Mesenchymal stem cell (in vitro differentiated cells and primary cell): ENCODE measurements at regions not wholly inside any gene's neighbourhood (a gene's known extent, or its start where the extent isn't known, plus 50 kb on each side); places are given as distances from the start of the nearest gene placed in this dataset.

Experiments
- DNase-seq: peaks from one replicate; pipeline ENCODE4 v3.0.0-alpha.2; 2013
- H2AFZ ChIP-seq: one replicate; pipeline ENCODE4 v1.6.1; 2013; ENCODE audit warnings: low read depth, mild to moderate bottlenecking, control low read depth, inconsistent platforms, low read length, moderate library complexity
- H2AK5ac ChIP-seq: 2 replicates; pipeline ENCODE4 v1.6.1; 2013; ENCODE audit warnings: low read length, moderate library complexity, mild to moderate bottlenecking, inconsistent platforms; ENCODE audit not compliant: severe bottlenecking
- H2BK120ac ChIP-seq: one replicate; pipeline ENCODE4 v1.6.1; 2013; ENCODE audit warnings: low read depth, mild to moderate bottlenecking, inconsistent platforms, low read length, moderate library complexity
- H2BK12ac ChIP-seq, 2 experiments: one replicate each; pipeline ENCODE4 v1.6.1; 2013; ENCODE audit warnings: inconsistent platforms in 2 of 2, low read length in 2 of 2, mild to moderate bottlenecking in 2 of 2, moderate library complexity in 2 of 2, control low read depth in 1 of 2
- H2BK15ac ChIP-seq: one replicate; pipeline ENCODE4 v1.6.1; 2013; ENCODE audit warnings: mild to moderate bottlenecking, low read depth, inconsistent platforms; ENCODE audit not compliant: poor library complexity, severe bottlenecking
- H2BK5ac ChIP-seq: 2 replicates; pipeline ENCODE4 v1.6.1; 2013; ENCODE audit warnings: low read depth, mild to moderate bottlenecking, low read length, control low read depth, inconsistent platforms; ENCODE audit not compliant: poor library complexity, severe bottlenecking
- H3K14ac ChIP-seq, 2 experiments: one replicate each; pipeline ENCODE4 v1.6.1; 2013; ENCODE audit warnings: inconsistent platforms in 2 of 2, low read length in 2 of 2, control low read depth in 1 of 2, mild to moderate bottlenecking in 1 of 2, moderate library complexity in 1 of 2
- H3K18ac ChIP-seq, 2 experiments: one replicate each; pipeline ENCODE4 v1.6.1; 2013; ENCODE audit warnings: inconsistent platforms in 2 of 2, low read length in 2 of 2, control low read depth in 1 of 2, low read depth in 1 of 2, mild to moderate bottlenecking in 1 of 2
- H3K23ac ChIP-seq, 2 experiments: one replicate each; pipeline ENCODE4 v1.6.1; 2013; ENCODE audit warnings: inconsistent platforms in 2 of 2, low read length in 2 of 2, mild to moderate bottlenecking in 2 of 2, moderate library complexity in 2 of 2, control low read depth in 1 of 2
- H3K27ac ChIP-seq: 2 replicates; pipeline ENCODE4 v1.5.1; 2013; ENCODE audit warnings: mild to moderate bottlenecking, moderate library complexity, low read length, control low read depth, inconsistent platforms; ENCODE audit not compliant: poor library complexity, severe bottlenecking
- H3K27me3 ChIP-seq, 2 experiments: 2 replicates each; pipeline versions ENCODE4 v1.6.1 to v1.7.0; 2013; ENCODE audit warnings: low read length in 2 of 2, mild to moderate bottlenecking in 2 of 2, moderate library complexity in 2 of 2, control low read depth in 1 of 2, inconsistent platforms in 1 of 2; ENCODE audit not compliant: control insufficient read depth in 1 of 2, insufficient read depth in 1 of 2
- H3K36me3 ChIP-seq, 2 experiments: 2 replicates each; pipeline versions ENCODE4 v1.6.1 to v1.7.0; 2013; ENCODE audit warnings: low read length in 2 of 2, control low read depth in 1 of 2, inconsistent platforms in 1 of 2, low read depth in 1 of 2, mild to moderate bottlenecking in 1 of 2; ENCODE audit not compliant: insufficient read depth in 2 of 2, control insufficient read depth in 1 of 2
- H3K4ac ChIP-seq, 2 experiments: one replicate each; pipeline ENCODE4 v1.6.1; 2013; ENCODE audit warnings: inconsistent platforms in 2 of 2, low read length in 2 of 2, mild to moderate bottlenecking in 2 of 2, moderate library complexity in 2 of 2, control low read depth in 1 of 2, low read depth in 1 of 2
- H3K4me1 ChIP-seq: 2 replicates; pipeline ENCODE4 v1.6.1; 2013; ENCODE audit warnings: low read depth, low read length, control low read depth; ENCODE audit not compliant: control insufficient read depth, insufficient read depth
- H3K4me2 ChIP-seq: 2 replicates; pipeline ENCODE4 v1.6.1; 2013; ENCODE audit warnings: low read length, mild to moderate bottlenecking, inconsistent platforms; ENCODE audit not compliant: poor library complexity, severe bottlenecking
- H3K4me3 ChIP-seq, 2 experiments: 2 replicates each; pipeline versions ENCODE4 v1.5.1 to v1.7.0; 2013; ENCODE audit warnings: low read length in 2 of 2, mild to moderate bottlenecking in 2 of 2, control low read depth in 1 of 2, low read depth in 1 of 2; ENCODE audit not compliant: insufficient read depth in 1 of 2
- H3K79me1 ChIP-seq: replicated peaks from 2 replicates; pipeline ENCODE4 v1.6.1; 2013; ENCODE audit warnings: mild to moderate bottlenecking, control low read depth, low read length, inconsistent platforms; ENCODE audit not compliant: poor library complexity, severe bottlenecking
- H3K9ac ChIP-seq: 2 replicates; pipeline ENCODE4 v1.7.0; 2013; ENCODE audit warnings: mild to moderate bottlenecking, low read length, moderate library complexity
- H3K9me3 ChIP-seq: 2 replicates; pipeline ENCODE4 v1.7.0; 2013; ENCODE audit warnings: mild to moderate bottlenecking, low read length; ENCODE audit not compliant: control insufficient read depth
- H4K8ac ChIP-seq: one replicate; pipeline ENCODE4 v1.6.1; 2013; ENCODE audit warnings: inconsistent platforms, mild to moderate bottlenecking, low read length, moderate library complexity
- H4K91ac ChIP-seq: one replicate; pipeline ENCODE4 v1.6.1; 2013; ENCODE audit warnings: mild to moderate bottlenecking, low read length, inconsistent platforms
- WGBS: methylation state at CpG from one replicate; pipeline ENCODE4 v1.1.7; 2013; ENCODE audit warnings: mixed read lengths; 5-methylcytosine and 5-hydroxymethylcytosine counted together

- Histone ChIP-seq H3K79me1 (no peaks in the 10 kb centered on the region), H2AK5ac (no peak overlapping the region), H2AFZ (no peak overlapping the region), H3K27ac (no peak overlapping the region), H4K91ac (no peak overlapping the region), H2BK12ac (peak overlapping the region in 1 of 2 experiments; percentile 47), H2BK15ac (no peak overlapping the region), H2BK120ac (no peak overlapping the region), H4K8ac (no peak overlapping the region), H3K4me1 (no peaks in the 10 kb centered on the region), H3K9me3 (no peaks in the 10 kb centered on the region), H3K23ac (no peak overlapping the region), H3K18ac (peak overlapping the region in 1 of 2 experiments; percentile 63), H2BK5ac (no peak overlapping the region), H3K9ac (no peak overlapping the region), H3K4me3 (no peak overlapping the region), H3K4me2 (no peak overlapping the region), H3K27me3 (peaks cover 3 to 69% of the 10 kb centered on the region in 2 experiments), H3K4ac (no peak overlapping the region), H3K14ac (peak overlapping the region in 1 of 2 experiments; percentile 44), H3K36me3 (no peaks in the 10 kb centered on the region)
- no peak for DNase-seq
- 68% methylated on average over 9 of the region's 10 CpGs for WGBS
Observed at GRCh38 chr16:86082418-86083030, 183.6 kb downstream of the IRF8 start.

- peaks cover 3 to 66% of the 10 kb centered on the region in 2 experiments for H3K27me3 ChIP-seq
- WGBS = 91% methylated on average over 8 of the region's 8 CpGs
Observed at GRCh38 chr16:86083382-86084002, 184.5 kb downstream of the IRF8 start.

GRCh38 chr16:86085161-86085611 is 186.2 kb downstream of the IRF8 start:
- Histone ChIP-seq H2AK5ac (no peak overlapping the region), H3K4ac (no peak overlapping the region), H3K79me1 (no peaks in the 10 kb centered on the region), H4K91ac (peak overlapping the region; percentile 73), H3K9me3 (no peaks in the 10 kb centered on the region), H3K23ac (no peak overlapping the region), H3K18ac (no peak overlapping the region), H3K4me2 (no peak overlapping the region), H3K14ac (no peak overlapping the region), H3K9ac (no peak overlapping the region), H3K27ac (no peak overlapping the region), H2BK12ac (no peak overlapping the region), H3K4me1 (no peaks in the 10 kb centered on the region), H2BK5ac (no peak overlapping the region), H3K27me3 (peaks cover 3 to 65% of the 10 kb centered on the region in 2 experiments), H2AFZ (no peak overlapping the region), H3K4me3 (no peak overlapping the region), H2BK120ac (no peak overlapping the region), H2BK15ac (no peak overlapping the region), H3K36me3 (no peaks in the 10 kb centered on the region), H4K8ac (no peak overlapping the region)
- whole genome bisulfite sequencing = 97% methylated on average over 11 of the region's 12 CpGs
- DNase-seq = no peak

More at GRCh38 chr16:86083382-86084002, 184.5 kb downstream of the IRF8 start:
- H2AFZ ChIP-seq = no peak overlapping the region
- H4K91ac ChIP-seq = no peak overlapping the region
- H3K36me3 ChIP-seq = no peaks in the 10 kb centered on the region
- no peak overlapping the region for H2BK5ac ChIP-seq
- no peak overlapping the region for H3K27ac ChIP-seq
- H2BK12ac ChIP-seq = no peak overlapping the region
- H3K9ac ChIP-seq = no peak overlapping the region
- no peak overlapping the region for H3K4me3 ChIP-seq
- H3K4me2 ChIP-seq = no peak overlapping the region
- no peak for DNase-seq
- H2BK120ac ChIP-seq = no peak overlapping the region
- no peak overlapping the region for H3K14ac ChIP-seq
- H4K8ac ChIP-seq = no peak overlapping the region
- H3K79me1 ChIP-seq = no peaks in the 10 kb centered on the region
- H2BK15ac ChIP-seq = no peak overlapping the region
- no peak overlapping the region for H2AK5ac ChIP-seq
- H3K18ac ChIP-seq = no peak overlapping the region
- no peak overlapping the region for H3K23ac ChIP-seq
- H3K4me1 ChIP-seq = no peaks in the 10 kb centered on the region
- peak overlapping the region in 1 of 2 experiments; percentile 46 for H3K4ac ChIP-seq
- no peaks in the 10 kb centered on the region for H3K9me3 ChIP-seq

GRCh38 chr16:86085795-86086194 is 186.8 kb downstream of the IRF8 start:
- Histone ChIP-seq H3K79me1 (no peaks in the 10 kb centered on the region), H2BK15ac (no peak overlapping the region), H2BK5ac (no peak overlapping the region), H3K4me2 (no peak overlapping the region), H3K14ac (no peak overlapping the region), H3K18ac (no peak overlapping the region), H3K27ac (no peak overlapping the region), H3K9me3 (no peaks in the 10 kb centered on the region), H2AK5ac (no peak overlapping the region), H2BK120ac (no peak overlapping the region), H4K8ac (peak overlapping the region; percentile 12), H2BK12ac (peak overlapping the region in 1 of 2 experiments; percentile 65), H3K4me3 (no peak overlapping the region), H3K27me3 (peaks cover 0 to 65% of the 10 kb centered on the region in 2 experiments), H3K23ac (no peak overlapping the region), H4K91ac (no peak overlapping the region), H3K4ac (no peak overlapping the region), H3K9ac (no peak overlapping the region), H3K36me3 (no peaks in the 10 kb centered on the region), H3K4me1 (no peaks in the 10 kb centered on the region), H2AFZ (no peak overlapping the region)
- DNase-seq = no peak
- WGBS = 82% methylated on average over 7 of the region's 8 CpGs
